Trophoblast cell (in vitro differentiated cells and primary cell): ENCODE measurements at regions not wholly inside any gene's neighbourhood (a gene's known extent, or its start where the extent isn't known, plus 50 kb on each side); places are given as distances from the start of the nearest gene placed in this dataset.

Experiments used
- DNase-seq, 2 donors: peaks; one replicate each; pipeline ENCODE4 v3.0.0-alpha.2; 2016
- H2AFZ ChIP-seq: 2 replicates; pipeline ENCODE4 v1.6.1; 2013; ENCODE audit warnings: low read length, moderate library complexity, mild to moderate bottlenecking; ENCODE audit not compliant: insufficient read depth, poor library complexity
- H2AK5ac ChIP-seq: 2 replicates; pipeline ENCODE4 v1.6.1; 2013; ENCODE audit warnings: mild to moderate bottlenecking, low read length
- H2BK120ac ChIP-seq: 2 replicates; pipeline ENCODE4 v1.6.1; 2013; ENCODE audit warnings: low read length, mild to moderate bottlenecking, moderate library complexity; ENCODE audit not compliant: insufficient read depth, poor library complexity
- H2BK12ac ChIP-seq: 2 replicates; pipeline ENCODE4 v1.6.1; 2013; ENCODE audit warnings: mild to moderate bottlenecking, low read length, moderate library complexity
- H2BK5ac ChIP-seq: 2 replicates; pipeline ENCODE4 v1.6.1; 2013; ENCODE audit warnings: low read length, low read depth, moderate library complexity, mild to moderate bottlenecking; ENCODE audit not compliant: poor library complexity
- H3K14ac ChIP-seq: 2 replicates; pipeline ENCODE4 v1.6.1; 2013; ENCODE audit warnings: mild to moderate bottlenecking, low read length
- H3K18ac ChIP-seq: 2 replicates; pipeline ENCODE4 v1.6.1; 2013; ENCODE audit warnings: mild to moderate bottlenecking, low read length
- H3K23ac ChIP-seq: 2 replicates; pipeline ENCODE4 v1.6.1; 2013; ENCODE audit warnings: low read length
- H3K27ac ChIP-seq: 2 replicates; pipeline ENCODE4 v1.5.1; 2013; ENCODE audit warnings: low read depth, mild to moderate bottlenecking, inconsistent platforms, low read length, moderate library complexity
- H3K27me3 ChIP-seq: 2 replicates; pipeline ENCODE4 v1.6.1; 2013; ENCODE audit warnings: inconsistent platforms, mild to moderate bottlenecking, low read length, moderate library complexity; ENCODE audit not compliant: insufficient read depth
- H3K36me3 ChIP-seq, 2 experiments: 1 replicate in 1 of 2; 2 replicates in 1 of 2; pipeline ENCODE4 v1.6.1; 2013; ENCODE audit warnings: low read length in 2 of 2, mild to moderate bottlenecking in 2 of 2, moderate library complexity in 1 of 2; ENCODE audit not compliant: insufficient read depth in 2 of 2, control insufficient read depth in 1 of 2
- H3K4ac ChIP-seq: 2 replicates; pipeline ENCODE4 v1.6.1; 2013; ENCODE audit warnings: low read depth, mild to moderate bottlenecking, low read length, moderate library complexity
- H3K4me1 ChIP-seq, 2 experiments: 1 replicate in 1 of 2; 2 replicates in 1 of 2; pipeline ENCODE4 v1.6.1; 2013; ENCODE audit warnings: low read length in 2 of 2, mild to moderate bottlenecking in 2 of 2, moderate library complexity in 1 of 2; ENCODE audit not compliant: insufficient read depth in 2 of 2, control insufficient read depth in 1 of 2
- H3K4me2 ChIP-seq: 2 replicates; pipeline ENCODE4 v1.6.1; 2013; ENCODE audit warnings: inconsistent platforms, mild to moderate bottlenecking, low read length, moderate library complexity
- H3K4me3 ChIP-seq: 2 replicates; pipeline ENCODE4 v1.5.1; 2013; ENCODE audit warnings: mild to moderate bottlenecking, low read depth, low read length, inconsistent platforms
- H3K79me1 ChIP-seq: one replicate; pipeline ENCODE4 v1.6.1; 2013; ENCODE audit warnings: low read length
- H3K79me2 ChIP-seq: 2 replicates; pipeline ENCODE4 v1.6.1; 2013; ENCODE audit warnings: low read length, mild to moderate bottlenecking; ENCODE audit not compliant: control insufficient read depth, insufficient read depth, poor library complexity
- H3K9ac ChIP-seq: 2 replicates; pipeline ENCODE4 v1.6.1; 2013; ENCODE audit warnings: mild to moderate bottlenecking, low read length
- H3K9me3 ChIP-seq: 2 replicates; pipeline ENCODE4 v1.6.1; 2013; ENCODE audit warnings: low read depth, mild to moderate bottlenecking, control low read depth, inconsistent platforms, low read length; ENCODE audit not compliant: insufficient read depth
- H4K12ac ChIP-seq: 2 replicates; pipeline ENCODE4 v1.6.1; 2013; ENCODE audit warnings: low read depth, mild to moderate bottlenecking, low read length, moderate library complexity
- H4K8ac ChIP-seq: 2 replicates; pipeline ENCODE4 v1.6.1; 2013; ENCODE audit warnings: low read depth, mild to moderate bottlenecking, low read length, moderate library complexity
- H4K91ac ChIP-seq: one replicate; pipeline ENCODE4 v1.6.1; 2013; ENCODE audit warnings: low read depth, mild to moderate bottlenecking, low read length, moderate library complexity
- WGBS: extraction: QIAGEN DNeasy Blood & Tissue Kit; methylation state at CpG from one replicate; pipeline ENCODE4 v1.1.7; 2013; ENCODE audit warnings: missing lambda C conversion rate; ENCODE audit not compliant: insufficient read length, insufficient coverage; ENCODE audit errors: extremely low coverage; 5-methylcytosine and 5-hydroxymethylcytosine counted together

GRCh38 chr9:21576331-21577189, 94.4 kb upstream of the IFNE start:
- Histone ChIP-seq H4K91ac (peak overlapping the region; percentile 65), H2BK5ac (peak overlapping the region; percentile 93), H3K79me2 (no peaks in the 10 kb centered on the region), H3K14ac (peak overlapping the region; percentile 79), H3K18ac (no peak overlapping the region), H2BK12ac (peak overlapping the region; percentile 68), H3K4ac (no peak overlapping the region), H3K4me1 (peaks cover 6% of the 10 kb centered on the region in 2 experiments), H3K4me2 (peak overlapping the region; percentile 40), H3K9me3 (no peaks in the 10 kb centered on the region), H3K27me3 (no peaks in the 10 kb centered on the region), H3K23ac (no peak overlapping the region), H4K8ac (peak overlapping the region; percentile 75), H3K4me3 (no peak overlapping the region), H2AK5ac (no peak overlapping the region), H3K9ac (no peak overlapping the region), H2AFZ (peak overlapping the region; percentile 39), H3K27ac (peak overlapping the region; percentile 82), H3K79me1 (peaks cover 10% of the 10 kb centered on the region), H2BK120ac (peak overlapping the region; percentile 89), H3K36me3 (no peaks in the 10 kb centered on the region), H4K12ac (no peak overlapping the region)
- peak; percentile 50 to 83 for DNase-seq
- WGBS, result no CpG with 5 or more reads among the region's 7 CpGs

GRCh38 chr9:21579247-21579671, 97.1 kb upstream of the IFNE start:
- H3K79me2 ChIP-seq, result no peaks in the 10 kb centered on the region
- no peak overlapping the region for H2AK5ac ChIP-seq
- no peak overlapping the region for H3K23ac ChIP-seq
- H3K14ac ChIP-seq, result no peak overlapping the region
- H3K18ac ChIP-seq, result no peak overlapping the region
- no peaks in the 10 kb centered on the region for H3K36me3 ChIP-seq
- H3K27ac ChIP-seq, result no peak overlapping the region
- no CpG with 5 or more reads among the region's 4 CpGs for WGBS
- H2BK12ac ChIP-seq, result peak overlapping the region; percentile 61
- peaks cover 6% of the 10 kb centered on the region in 2 experiments for H3K4me1 ChIP-seq
- no peaks in the 10 kb centered on the region for H3K27me3 ChIP-seq
- H4K91ac ChIP-seq, result no peak overlapping the region
- H4K8ac ChIP-seq, result no peak overlapping the region
- H3K9ac ChIP-seq, result no peak overlapping the region
- no peak overlapping the region for H3K4ac ChIP-seq
- H3K4me3 ChIP-seq, result no peak overlapping the region
- H2BK120ac ChIP-seq, result peak overlapping the region; percentile 58
- H3K4me2 ChIP-seq, result no peak overlapping the region
- no peak overlapping the region for H4K12ac ChIP-seq
- peaks cover 10% of the 10 kb centered on the region for H3K79me1 ChIP-seq
- no peak overlapping the region for H2AFZ ChIP-seq
- H3K9me3 ChIP-seq, result no peaks in the 10 kb centered on the region
- DNase-seq, result no peak
- no peak overlapping the region for H2BK5ac ChIP-seq

GRCh38 chr9:21579743-21580142, 97.6 kb upstream of the IFNE start:
- no peak overlapping the region for H4K91ac ChIP-seq
- no peaks in the 10 kb centered on the region for H3K79me2 ChIP-seq
- H2AFZ ChIP-seq, result no peak overlapping the region
- no peak overlapping the region for H4K12ac ChIP-seq
- H2AK5ac ChIP-seq, result no peak overlapping the region
- no peaks in the 10 kb centered on the region for H3K27me3 ChIP-seq
- H3K4me3 ChIP-seq, result no peak overlapping the region
- H2BK5ac ChIP-seq, result no peak overlapping the region
- H4K8ac ChIP-seq, result no peak overlapping the region
- peaks cover 10% of the 10 kb centered on the region for H3K79me1 ChIP-seq
- DNase-seq, result no peak
- H3K9me3 ChIP-seq, result no peaks in the 10 kb centered on the region
- no peak overlapping the region for H3K27ac ChIP-seq
- no CpG with 5 or more reads among the region's 1 CpG for WGBS
- no peak overlapping the region for H3K4ac ChIP-seq
- H2BK120ac ChIP-seq, result no peak overlapping the region
- peaks cover 6% of the 10 kb centered on the region in 2 experiments for H3K4me1 ChIP-seq
- no peak overlapping the region for H3K14ac ChIP-seq
- H2BK12ac ChIP-seq, result no peak overlapping the region
- no peak overlapping the region for H3K9ac ChIP-seq
- no peak overlapping the region for H3K18ac ChIP-seq
- H3K4me2 ChIP-seq, result no peak overlapping the region
- no peak overlapping the region for H3K23ac ChIP-seq
- no peaks in the 10 kb centered on the region for H3K36me3 ChIP-seq

- H2BK12ac ChIP-seq, result no peak overlapping the region
- no CpG with 5 or more reads among the region's 12 CpGs for WGBS
These were observed 98.7 kb upstream of the IFNE start for GRCh38 chr9:21580636-21581378.

More at GRCh38 chr9:21580636-21581378, 98.7 kb upstream of the IFNE start:
- Histone ChIP-seq H2AK5ac (no peak overlapping the region), H3K4ac (no peak overlapping the region), H4K12ac (no peak overlapping the region), H3K79me2 (no peaks in the 10 kb centered on the region), H3K23ac (no peak overlapping the region), H3K18ac (no peak overlapping the region), H3K79me1 (peaks cover 5% of the 10 kb centered on the region), H3K14ac (no peak overlapping the region), H2BK120ac (no peak overlapping the region), H3K4me1 (peaks cover 2 to 3% of the 10 kb centered on the region in 2 experiments), H3K9ac (no peak overlapping the region), H2AFZ (no peak overlapping the region), H2BK5ac (no peak overlapping the region), H3K4me2 (no peak overlapping the region), H4K8ac (no peak overlapping the region), H3K9me3 (no peaks in the 10 kb centered on the region), H3K27me3 (no peaks in the 10 kb centered on the region), H3K36me3 (no peaks in the 10 kb centered on the region), H4K91ac (no peak overlapping the region), H3K27ac (no peak overlapping the region), H3K4me3 (no peak overlapping the region)
- no peak for DNase-seq
